Peyer's patch (tissue), 4 donors: ENCODE measurements at regions not wholly inside any gene's neighbourhood (a gene's known extent, or its start where the extent isn't known, plus 50 kb on each side); places are given as distances from the start of the nearest gene placed in this dataset.

Experiments
- DNase-seq, 3 donors: peaks; one replicate each; pipeline ENCODE4 v3.0.0-alpha.2; 2017 to 2019
- H3K27ac ChIP-seq, 4 donors: fragments of 200-600 bp; sonication (generic); one replicate each; pipeline ENCODE4 v1.5.1; 2016 to 2019
- H3K27me3 ChIP-seq, 2 donors: fragments of 200-600 bp; sonication (generic); one replicate each; pipeline ENCODE4 v1.5.1; 2019
- H3K36me3 ChIP-seq, 3 donors: fragments of 200-600 bp; sonication (generic); one replicate each; pipeline ENCODE4 v1.5.1; 2016 to 2019
- H3K4me1 ChIP-seq, 4 donors: fragments of 200-600 bp; sonication (generic); one replicate each; pipeline ENCODE4 v1.5.1; 2016 to 2019
- H3K4me3 ChIP-seq, 4 donors: fragments of 200-600 bp; sonication (generic); 1 replicate in 3 of 4; 2 replicates in 1 of 4; pipeline ENCODE4 v1.5.1; 2016 to 2019; ENCODE audit warnings: mild to moderate bottlenecking in 1 of 4
- H3K9me3 ChIP-seq, 4 donors: fragments of 200-600 bp; sonication (generic); one replicate each; pipeline ENCODE4 v1.5.1; 2016 to 2019; ENCODE audit warnings: mild to moderate bottlenecking in 1 of 4
- CTCF ChIP-seq, 6 experiments: fragments of 450-650 bp in 4 of 6; fragments of 200-600 bp in 2 of 6; sonication (generic) in 1 of 6; IDR thresholded peaks; one replicate each; pipeline ENCODE4 v1.5.1; 2017 to 2019; ENCODE audit warnings: antibody characterized with exemption in 6 of 6, mild to moderate bottlenecking in 3 of 6, moderate library complexity in 1 of 6
- POLR2A ChIP-seq, 2 donors: fragments of 450-650 bp; IDR thresholded peaks; one replicate each; pipeline ENCODE4 v1.5.1; 2017; ENCODE audit warnings: antibody characterized with exemption in 2 of 2, mild to moderate bottlenecking in 2 of 2, moderate library complexity in 2 of 2

- TF ChIP-seq POLR2A (IDR thresholded peaks at IDR 0.05) (no peak), CTCF (IDR thresholded peaks at IDR 0.05) (no peak)
- H3K27ac ChIP-seq, result no peak overlapping the region
- no peaks in the 10 kb centered on the region for H3K4me1 ChIP-seq
- no peak overlapping the region for H3K4me3 ChIP-seq
- no peaks in the 10 kb centered on the region for H3K27me3 ChIP-seq
- no peak for DNase-seq
- H3K9me3 ChIP-seq, result no peaks in the 10 kb centered on the region
- H3K36me3 ChIP-seq, result no peaks in the 10 kb centered on the region
These were observed 403.2 kb downstream of the DAD1 start for GRCh38 chr14:22185789-22186188.

DNA sequence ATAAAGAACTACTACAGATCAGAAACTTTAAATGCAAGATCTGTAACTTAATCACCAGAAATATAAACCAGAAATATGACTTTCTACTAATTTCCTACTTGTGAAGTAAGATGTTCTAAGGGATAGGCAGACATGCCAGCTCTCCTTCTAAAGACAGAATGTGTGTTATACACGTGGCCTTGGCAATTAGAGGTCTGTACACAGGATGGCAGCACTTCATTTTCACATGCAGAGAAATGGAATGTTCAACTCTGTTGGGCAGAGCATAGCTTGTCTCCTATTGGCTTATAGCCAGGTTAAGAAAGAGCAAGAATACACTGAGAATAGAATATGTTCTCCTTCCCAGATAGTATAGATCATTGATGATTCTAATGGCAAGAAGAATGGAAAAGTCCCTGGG is 403.8 kb downstream of the DAD1 start:
- no peak overlapping the region for H3K27ac ChIP-seq
- no peak for TF ChIP-seq POLR2A (IDR thresholded peaks at IDR 0.05)
- peak in 2 of 6 experiments; percentile 21 to 27 for TF ChIP-seq CTCF (IDR thresholded peaks at IDR 0.05)
- no peaks in the 10 kb centered on the region for H3K27me3 ChIP-seq

GRCh38 chr14:22184830-22185168 is 404.2 kb downstream of the DAD1 start:
- Histone ChIP-seq H3K4me3 (no peak overlapping the region), H3K36me3 (no peaks in the 10 kb centered on the region), H3K9me3 (no peaks in the 10 kb centered on the region), H3K27ac (no peak overlapping the region), H3K4me1 (no peaks in the 10 kb centered on the region), H3K27me3 (no peaks in the 10 kb centered on the region)
- no peak for DNase-seq
- TF ChIP-seq CTCF (IDR thresholded peaks at IDR 0.05) (no peak), POLR2A (IDR thresholded peaks at IDR 0.05) (no peak)

More for the DNA sequence above, 403.8 kb downstream of the DAD1 start:
- Histone ChIP-seq H3K4me1 (no peaks in the 10 kb centered on the region), H3K36me3 (no peaks in the 10 kb centered on the region), H3K9me3 (no peaks in the 10 kb centered on the region), H3K4me3 (no peak overlapping the region)
- DNase-seq, result no peak

GRCh38 chr14:22184157-22184829 is 404.7 kb downstream of the DAD1 start:
- TF ChIP-seq POLR2A (IDR thresholded peaks at IDR 0.05), result no peak
- TF ChIP-seq CTCF (IDR thresholded peaks at IDR 0.05), result no peak
- DNase-seq, result no peak
- H3K27me3 ChIP-seq, result no peaks in the 10 kb centered on the region
- H3K36me3 ChIP-seq, result no peaks in the 10 kb centered on the region
- H3K9me3 ChIP-seq, result no peaks in the 10 kb centered on the region
- no peak overlapping the region for H3K4me3 ChIP-seq
- H3K4me1 ChIP-seq, result no peaks in the 10 kb centered on the region
- H3K27ac ChIP-seq, result no peak overlapping the region

DNA sequence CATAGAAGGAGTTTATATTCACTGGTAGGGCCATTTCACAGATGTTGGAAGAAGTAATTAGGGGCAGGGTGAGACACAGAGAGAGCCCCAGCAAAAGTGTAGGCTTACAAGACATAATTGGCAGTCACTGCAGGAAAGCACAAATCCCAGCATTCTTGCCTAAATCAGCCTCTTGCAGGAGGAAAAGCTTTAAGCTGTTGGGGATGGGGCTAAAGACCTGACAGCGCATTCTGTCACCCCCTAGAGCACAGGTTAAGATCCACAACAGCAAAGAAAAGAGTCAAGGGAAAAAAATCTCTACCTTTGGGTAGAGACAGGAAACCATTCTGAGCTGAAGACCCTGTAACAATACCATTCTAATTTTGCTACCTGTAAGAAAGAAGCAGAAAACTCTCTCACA is 409.0 kb downstream of the DAD1 start:
- DNase-seq, result no peak
- Histone ChIP-seq H3K36me3 (no peaks in the 10 kb centered on the region), H3K27me3 (no peaks in the 10 kb centered on the region), H3K4me1 (no peaks in the 10 kb centered on the region), H3K9me3 (no peaks in the 10 kb centered on the region), H3K27ac (no peak overlapping the region), H3K4me3 (no peak overlapping the region)
- TF ChIP-seq POLR2A (IDR thresholded peaks at IDR 0.05) (no peak), CTCF (IDR thresholded peaks at IDR 0.05) (no peak)

DNA sequence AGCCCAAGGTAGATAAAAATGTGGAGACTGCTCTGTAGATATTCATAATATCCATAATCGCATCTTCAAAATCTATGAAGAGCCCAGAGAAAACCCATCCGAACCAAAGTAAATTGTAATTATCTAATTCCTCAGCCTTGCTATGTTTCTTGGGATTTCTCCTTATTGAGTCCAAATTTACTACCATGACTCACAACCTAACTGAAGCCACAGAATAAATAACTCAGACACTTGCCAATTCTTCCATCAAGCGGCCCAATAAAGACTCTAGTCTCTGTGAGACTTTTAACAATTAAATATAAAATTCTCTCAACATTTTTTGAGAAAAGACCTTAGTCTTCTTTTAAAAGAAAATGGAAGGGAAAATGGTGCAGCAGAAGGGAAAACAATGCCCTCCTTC is 409.8 kb downstream of the DAD1 start:
- TF ChIP-seq POLR2A (IDR thresholded peaks at IDR 0.05) (no peak), CTCF (IDR thresholded peaks at IDR 0.05) (no peak)
- no peak for DNase-seq
- Histone ChIP-seq H3K27me3 (no peaks in the 10 kb centered on the region), H3K4me3 (no peak overlapping the region), H3K36me3 (no peaks in the 10 kb centered on the region), H3K27ac (no peak overlapping the region), H3K9me3 (no peaks in the 10 kb centered on the region), H3K4me1 (peaks cover 0 to 1% (median 0%) of the 10 kb centered on the region in 4 donors)
